Stimulated activated naive CD8-positive, alpha-beta T cell treated with anti-CD3 and anti-CD28 coated beads, Interleukin-15, Interleukin-2, amounts not matched to agents 100 U/mL and 50 U/mL, for 24 hours (primary cell): ENCODE measurements at regions not wholly inside any gene's neighbourhood (a gene's known extent, or its start where the extent isn't known, plus 50 kb on each side); places are given as distances from the start of the nearest gene placed in this dataset.
"Not testable (repeated sequence)": the region's sequence is repeated elsewhere in the genome, so short reads cannot be mapped to it uniquely, and the experiment has no call there.

Source experiments
- ATAC-seq: fragments of 150-1000 bp; cut with Tn5 transposase; one replicate; pipeline ENCODE4 v1.10.0; 2021
- DNase-seq: peaks from one replicate; pipeline ENCODE4 v3.0.0; 2021

GRCh38 chr13:39893808-39894207 lies 238.3 kb downstream of the COG6 start:
- ATAC-seq, result no peak

GRCh38 chr13:39894586-39894985 lies 239.1 kb downstream of the COG6 start:
- DNase-seq, result no peak
- no peak for ATAC-seq

More at GRCh38 chr13:39893808-39894207, 238.3 kb downstream of the COG6 start:
- DNase-seq, result no peak

GRCh38 chr13:39895254-39895653 lies 239.8 kb downstream of the COG6 start:
- DNase-seq (no peak), ATAC-seq (no peak)

DNA sequence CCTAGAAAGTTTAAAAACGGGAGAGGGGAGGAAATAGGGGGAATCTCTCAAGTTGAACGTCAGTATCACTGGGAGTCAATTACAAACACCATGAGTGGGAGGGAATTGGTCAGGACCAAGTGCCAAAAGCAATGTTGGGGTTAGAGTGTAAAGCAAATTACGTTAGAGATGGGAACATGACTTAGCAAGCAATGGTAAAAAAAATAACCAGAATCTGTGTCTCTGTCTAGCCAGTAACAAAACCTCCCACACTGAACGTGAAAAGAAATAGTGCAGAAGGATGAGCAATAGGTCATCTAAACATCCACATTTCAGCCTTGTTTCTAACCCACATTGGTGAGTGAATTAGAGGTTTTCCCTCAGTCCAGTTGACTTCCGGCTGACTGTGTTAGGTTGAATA lies 242.2 kb downstream of the COG6 start:
- DNase-seq (no peak), ATAC-seq (no peak)

DNA sequence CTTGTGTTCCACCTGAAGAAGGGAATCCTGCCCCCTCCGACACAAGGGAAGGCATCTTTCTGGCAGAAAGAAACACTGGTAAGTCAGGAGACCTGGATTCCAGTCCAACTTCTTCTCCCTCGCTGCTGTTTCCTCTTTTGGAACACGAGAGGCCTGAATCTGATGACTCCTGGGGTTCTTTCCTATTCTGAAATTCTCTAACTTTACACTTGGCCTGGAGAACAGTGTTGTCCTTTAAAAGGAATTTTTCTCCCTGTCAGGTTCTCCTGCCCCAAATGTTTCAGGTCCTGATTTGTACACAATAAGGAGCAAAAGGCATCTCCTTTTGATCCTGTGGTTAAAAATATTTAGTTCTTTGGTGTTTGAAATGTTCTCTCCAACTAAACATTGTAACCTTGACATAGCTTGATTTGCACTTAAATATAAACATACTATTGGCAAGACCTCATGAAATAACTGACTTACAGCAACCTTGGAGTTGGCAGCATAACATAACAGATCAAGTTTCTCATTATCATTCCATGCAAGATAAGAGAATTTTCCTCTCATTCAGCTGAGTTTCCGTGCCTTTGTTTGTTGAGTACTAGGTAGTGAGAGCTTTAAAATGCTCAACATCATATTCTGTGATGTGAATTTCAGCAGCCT lies 244.8 kb downstream of the COG6 start:
- DNase-seq, result no peak

DNA sequence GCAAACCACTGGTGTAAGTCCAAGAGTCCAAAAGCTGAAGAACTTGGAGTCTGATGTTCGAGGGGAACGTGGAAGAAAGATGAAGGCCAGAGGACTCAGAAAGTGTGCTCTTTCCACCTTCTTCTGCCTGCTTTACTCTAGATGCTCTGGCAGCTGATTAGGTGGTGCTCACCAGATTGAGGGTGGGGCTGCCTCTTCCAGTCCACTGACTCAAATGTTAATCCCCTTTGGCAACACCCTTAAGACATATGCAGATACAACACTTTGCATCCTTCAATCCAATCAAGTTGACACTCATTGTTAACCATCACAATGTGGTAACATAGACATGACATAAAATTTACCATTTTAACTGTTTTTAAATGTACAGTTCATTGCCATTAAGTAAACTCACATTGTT lies 249.5 kb downstream of the COG6 start:
- no peak for DNase-seq
- no peak for ATAC-seq

More for the DNA sequence above, 244.8 kb downstream of the COG6 start:
- ATAC-seq, result no peak

DNA sequence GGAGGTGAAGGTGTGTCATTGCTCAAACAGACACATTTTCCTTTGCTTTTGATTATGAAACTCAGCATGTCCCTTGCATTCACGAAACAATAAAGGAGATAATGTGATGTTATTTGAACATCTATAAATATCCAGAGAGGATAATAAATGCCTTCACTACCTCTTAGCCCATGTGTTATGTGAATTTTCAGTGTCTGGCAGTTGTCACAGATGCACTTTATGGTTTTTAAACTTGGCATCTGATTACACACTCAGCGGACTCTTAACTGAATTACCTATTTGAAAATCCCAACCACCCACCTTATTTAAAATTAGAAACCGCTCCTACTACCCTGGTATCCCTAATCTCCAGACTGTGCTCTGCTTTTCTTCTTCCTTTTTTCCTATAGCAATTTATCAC lies 254.2 kb downstream of the COG6 start:
- DNase-seq (no peak), ATAC-seq (no peak)

DNA sequence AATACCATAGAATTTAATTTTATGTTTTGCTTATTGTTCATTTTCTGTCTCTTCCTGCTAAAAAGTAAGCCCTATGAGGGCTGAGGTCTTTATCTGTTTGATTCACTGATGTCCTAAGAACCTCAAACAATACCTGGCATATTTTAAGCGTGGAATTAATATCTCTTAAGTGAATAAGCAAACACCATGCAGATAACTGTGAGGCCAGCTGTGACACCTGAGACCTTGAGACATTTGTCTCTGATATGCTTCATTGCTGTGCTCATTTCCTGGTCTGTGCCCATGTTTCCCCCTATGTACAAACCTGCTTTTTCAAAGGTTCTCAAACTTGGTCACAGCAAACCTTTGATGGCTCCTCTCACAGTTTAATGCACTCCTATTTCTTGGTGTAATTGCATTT lies 254.6 kb downstream of the COG6 start:
- no peak for DNase-seq
- no peak for ATAC-seq

- ATAC-seq (no peak), DNase-seq (no peak)
These were observed 255.4 kb downstream of the COG6 start for GRCh38 chr13:39910833-39911232.

- no peak for DNase-seq
- peak; percentile 55 for ATAC-seq
These were observed 257.9 kb downstream of the COG6 start for GRCh38 chr13:39913339-39913738.

GRCh38 chr13:39913928-39914327 lies 258.5 kb downstream of the COG6 start:
- DNase-seq, result no peak
- ATAC-seq, result no peak

GRCh38 chr13:39915418-39915817 lies 260.0 kb downstream of the COG6 start:
- ATAC-seq (no peak), DNase-seq (no peak)

GRCh38 chr13:39916330-39916729 lies 260.9 kb downstream of the COG6 start:
- DNase-seq, result no peak
- ATAC-seq, result no peak

DNA sequence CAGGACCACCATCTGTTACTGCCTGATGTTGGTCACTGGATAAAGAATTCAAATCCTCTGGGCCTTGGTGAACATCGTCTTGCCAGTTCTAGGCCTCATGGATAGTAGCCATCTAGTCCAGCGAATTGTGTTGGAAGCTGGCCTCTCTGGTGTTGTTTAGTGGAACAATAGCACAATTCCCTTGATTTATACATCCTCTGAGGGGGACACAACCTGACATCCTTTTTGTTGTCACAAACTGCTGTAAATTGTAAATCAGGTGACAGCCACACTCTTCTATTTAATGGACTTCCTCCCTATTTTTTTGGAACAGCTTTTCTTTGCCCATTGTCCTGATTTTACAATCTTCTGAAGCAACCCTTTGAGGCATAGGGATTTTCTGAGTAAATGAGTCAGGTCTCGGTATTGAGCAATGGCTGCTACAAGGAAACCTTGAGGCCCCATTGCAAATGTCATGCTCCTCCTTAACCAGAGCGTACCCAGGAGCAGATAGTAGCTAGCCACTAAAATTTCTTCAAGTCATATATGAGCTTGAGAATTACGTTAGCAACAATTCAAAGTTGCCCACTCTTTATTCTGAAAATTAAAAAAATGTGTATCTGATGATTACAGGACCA lies 263.3 kb downstream of the COG6 start:
- ATAC-seq (peak; percentile 77), DNase-seq (no peak)

GRCh38 chr13:39920613-39921012 lies 265.2 kb downstream of the COG6 start:
- DNase-seq, result no peak
- no peak for ATAC-seq

DNA sequence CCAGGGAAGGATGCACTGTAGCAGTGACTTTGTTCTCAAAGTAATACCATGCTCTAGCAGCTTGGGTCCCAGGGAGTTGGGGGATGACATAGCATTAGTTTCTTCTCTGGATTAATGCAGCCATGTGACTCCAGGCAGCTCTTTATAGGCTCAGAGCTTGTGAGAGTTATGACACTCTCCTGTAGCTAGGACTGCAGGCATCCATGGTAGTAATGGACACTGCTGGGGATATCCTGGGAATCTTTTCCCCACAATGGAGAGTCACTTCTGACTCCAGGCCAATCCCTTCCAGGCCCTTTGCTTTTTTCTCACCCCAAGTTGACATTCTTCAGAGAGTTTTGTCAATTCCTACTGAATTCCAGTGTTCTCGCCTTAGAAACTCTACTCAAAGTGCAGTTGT lies 270.9 kb downstream of the COG6 start:
- no peak for ATAC-seq
- no peak for DNase-seq

GRCh38 chr13:39928261-39928660 lies 272.8 kb downstream of the COG6 start:
- DNase-seq, result no peak
- no peak for ATAC-seq

- no peak for ATAC-seq
- DNase-seq, result no peak
These were observed 274.1 kb downstream of the COG6 start for GRCh38 chr13:39929583-39929982.

GRCh38 chr13:39930060-39930459 lies 274.6 kb downstream of the COG6 start:
- DNase-seq, result no peak
- ATAC-seq, result no peak

DNA sequence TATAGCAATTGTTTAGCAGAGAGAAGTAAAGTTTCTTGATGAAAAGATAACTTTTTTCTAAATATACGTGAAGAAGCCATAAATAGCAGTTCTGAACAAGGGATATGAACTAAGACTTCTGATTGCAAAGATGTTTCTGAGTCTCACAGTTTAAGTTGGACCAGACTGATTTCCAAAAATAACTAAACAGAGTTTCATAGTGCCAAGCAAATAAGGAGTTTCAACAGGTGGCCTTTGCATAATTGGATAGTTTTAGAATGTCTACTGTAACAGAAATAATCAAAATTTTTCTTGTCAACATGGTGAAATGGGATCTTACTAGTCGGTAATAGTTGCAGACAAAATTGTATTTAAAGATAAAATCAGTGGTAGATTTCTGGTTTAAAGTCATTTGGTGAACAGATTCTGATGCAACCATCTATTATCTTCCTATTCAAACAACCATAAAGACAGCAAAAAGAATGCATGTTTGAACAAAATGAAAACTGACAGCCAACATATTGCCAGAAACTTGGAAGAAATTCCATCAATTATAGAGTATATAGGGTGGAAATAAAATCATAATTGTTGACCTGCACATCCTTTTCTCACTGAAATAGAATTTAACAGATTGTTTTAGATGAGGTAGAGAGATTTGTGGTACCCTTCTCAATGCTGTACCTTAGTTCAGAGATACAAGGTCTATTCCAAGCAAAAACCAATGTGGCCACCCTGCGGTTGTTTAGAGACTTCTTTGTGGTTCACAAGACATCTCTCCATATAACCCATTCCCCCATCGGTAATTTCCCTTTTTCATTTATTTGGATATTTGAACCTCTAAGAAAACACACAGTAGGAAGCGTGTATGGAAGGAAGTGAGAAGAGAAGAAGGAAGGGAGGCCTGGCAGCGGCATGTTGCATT lies 275.3 kb downstream of the COG6 start:
- ATAC-seq, result no peak
- no peak for DNase-seq

DNA sequence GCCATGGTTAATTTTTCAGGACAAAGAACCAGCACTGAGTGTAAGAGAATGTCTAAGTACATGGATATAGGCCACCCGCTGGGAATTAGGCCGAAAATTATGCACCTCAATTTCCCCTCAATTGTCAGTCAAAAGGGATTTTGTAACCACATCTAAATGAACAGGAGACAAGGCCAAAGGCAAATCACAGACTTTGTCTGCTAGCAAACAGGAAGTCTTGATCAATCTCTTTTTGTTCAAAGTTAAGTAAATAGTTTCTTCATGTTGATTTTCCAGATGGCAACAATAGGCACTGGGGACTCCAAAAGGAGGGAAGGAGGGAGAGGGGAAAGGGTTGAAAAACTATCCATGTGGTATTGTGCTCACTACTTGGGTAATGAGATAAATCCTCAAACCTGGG lies 276.0 kb downstream of the COG6 start:
- ATAC-seq, result no peak
- DNase-seq, result no peak

DNA sequence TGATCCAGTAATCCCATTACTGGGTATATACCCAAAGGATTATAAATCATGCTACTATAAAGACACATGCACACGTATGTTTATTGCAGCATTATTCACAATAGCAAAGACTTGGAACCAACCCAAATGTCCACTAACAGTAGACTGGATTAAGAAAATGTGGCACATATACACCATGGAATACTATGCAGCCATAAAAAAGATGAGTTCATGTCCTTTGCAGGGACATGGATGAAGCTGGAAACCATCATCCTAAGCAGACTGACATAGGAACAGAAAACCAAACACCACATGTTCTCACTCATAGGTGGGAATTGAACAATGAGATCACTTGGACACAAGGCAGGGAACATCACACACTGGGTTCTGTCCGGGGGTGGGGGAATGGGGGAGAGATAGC lies 277.1 kb downstream of the COG6 start:
- not testable (repeated sequence) for DNase-seq, ATAC-seq

GRCh38 chr13:39935155-39935554 lies 279.7 kb downstream of the COG6 start:
- ATAC-seq, result no peak
- DNase-seq, result no peak
